T1000 (cell line): ENCODE measurements at regions not wholly inside any gene's neighbourhood (a gene's known extent, or its start where the extent isn't known, plus 50 kb on each side); places are given as distances from the start of the nearest gene placed in this dataset.
"Not testable (repeated sequence)": the region's sequence is repeated elsewhere in the genome, so short reads cannot be mapped to it uniquely, and the experiment has no call there.

Experiments used
- DNase-seq: peaks from one replicate; lab custom pipeline; 2025; ENCODE audit warnings: mixed read lengths; lab: John Stamatoyannopoulos, UW

DNA sequence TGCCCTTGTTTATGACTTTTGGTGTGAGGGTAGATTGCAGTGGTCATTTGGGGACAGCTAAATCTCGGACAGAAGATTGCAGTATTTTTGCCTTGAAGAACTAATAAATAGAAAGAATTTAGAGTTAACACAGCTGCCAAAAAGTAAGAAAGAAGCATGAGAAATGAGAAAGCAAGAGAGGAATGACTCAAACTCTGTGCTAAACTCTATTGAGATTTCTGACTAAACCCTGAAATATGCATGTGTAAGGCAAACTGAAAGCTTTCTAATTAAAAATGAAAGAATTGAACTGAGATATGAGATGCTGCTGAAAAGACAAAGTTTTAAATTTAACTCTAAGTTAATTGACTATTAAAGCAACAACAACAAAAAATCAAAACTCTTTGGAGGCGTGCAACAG lies 791.3 kb downstream of the RAB28 start:
- no peak for DNase-seq

DNA sequence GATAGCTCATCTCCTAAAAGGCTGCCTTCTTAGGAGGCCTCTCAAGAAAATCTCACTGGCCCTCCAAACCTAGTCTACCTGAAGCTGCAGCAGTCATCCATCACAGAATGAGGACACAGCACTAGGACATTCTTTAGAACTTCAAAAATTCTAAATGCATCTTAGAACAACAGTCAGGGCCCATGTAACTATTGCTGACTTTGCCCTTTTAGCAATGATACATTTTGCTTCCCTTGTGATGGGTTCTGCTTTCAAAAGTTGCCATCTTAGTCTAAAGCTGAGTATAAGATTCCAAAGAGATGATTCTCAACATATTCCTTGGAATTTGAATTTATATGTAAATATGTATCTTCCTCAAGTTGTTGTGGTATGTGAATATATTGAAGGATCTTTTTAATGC lies 793.0 kb downstream of the RAB28 start:
- DNase-seq: no peak

DNA sequence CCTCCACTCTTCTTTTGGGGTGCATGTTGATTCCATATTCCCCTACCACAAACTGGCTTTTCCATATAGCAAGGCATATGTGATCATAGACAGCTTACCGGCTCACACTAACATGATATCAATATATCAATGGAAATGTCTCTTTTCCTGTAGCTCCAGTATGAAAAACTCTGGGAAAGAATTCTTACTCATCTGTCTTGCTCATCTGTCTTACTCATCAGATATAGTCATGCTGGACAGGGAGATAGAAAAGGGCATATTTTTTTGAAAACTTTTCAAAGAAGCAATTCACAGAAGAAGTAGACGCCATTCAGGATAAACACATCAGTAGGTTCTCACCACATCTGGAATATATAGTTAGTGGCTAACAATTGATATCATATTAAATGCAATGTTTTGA lies 794.7 kb downstream of the RAB28 start:
- DNase-seq: no peak

DNA sequence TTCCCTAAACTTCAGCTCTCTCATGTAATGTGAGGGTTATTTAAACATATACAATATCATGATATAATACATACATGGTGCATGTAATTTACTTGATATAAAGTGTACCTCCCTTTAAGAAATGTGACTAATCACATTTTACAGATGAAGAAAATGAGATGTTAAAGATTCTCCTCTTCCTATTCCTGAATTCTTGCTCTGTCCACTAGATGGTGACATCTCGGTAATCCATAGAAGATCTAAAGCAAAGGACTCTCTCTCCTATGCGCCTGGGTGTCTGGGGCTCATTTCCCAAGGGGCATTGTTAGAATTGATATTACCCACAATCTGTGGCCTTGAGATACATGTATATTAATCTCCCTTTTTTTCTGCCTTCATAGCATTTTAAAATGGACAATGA lies 804.9 kb downstream of the RAB28 start:
- no peak for DNase-seq

DNA sequence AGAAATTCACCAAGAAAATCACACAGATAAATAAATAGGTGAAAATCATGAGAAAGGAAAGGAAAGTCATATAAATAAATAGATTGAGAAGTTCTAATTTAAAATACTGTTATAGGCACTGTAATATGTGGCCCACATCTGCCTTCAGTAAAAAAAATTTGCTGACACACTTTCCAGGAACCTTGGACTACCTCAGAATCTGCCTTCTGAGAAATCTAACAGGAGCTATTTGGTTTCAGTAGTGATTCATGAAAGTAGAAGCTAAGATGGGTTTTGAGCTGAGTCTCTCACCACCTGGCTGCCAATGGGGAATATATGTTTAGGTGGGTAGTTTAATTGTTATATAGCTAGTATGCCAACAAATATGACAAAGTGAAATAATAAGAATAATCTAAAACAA lies 810.0 kb downstream of the RAB28 start:
- DNase-seq: no peak

DNA sequence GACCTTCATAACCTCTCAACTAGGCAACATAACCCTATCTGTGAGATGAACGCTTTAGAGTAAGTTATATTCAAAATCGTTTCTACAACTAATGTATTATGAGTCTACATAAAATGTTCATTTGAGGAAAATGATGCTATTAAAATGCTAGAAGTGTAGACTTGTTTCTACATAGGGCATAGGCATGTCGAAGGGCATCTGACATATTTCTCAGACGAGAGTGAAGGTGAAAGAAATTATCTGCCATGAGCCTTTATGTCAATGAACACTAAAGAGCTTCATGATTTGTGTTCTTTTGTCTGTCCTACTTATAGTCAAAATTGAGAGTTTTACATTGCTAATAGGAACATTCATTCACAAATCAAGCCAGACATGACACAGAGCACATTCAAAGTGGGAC lies 811.8 kb downstream of the RAB28 start:
- no peak for DNase-seq

DNA sequence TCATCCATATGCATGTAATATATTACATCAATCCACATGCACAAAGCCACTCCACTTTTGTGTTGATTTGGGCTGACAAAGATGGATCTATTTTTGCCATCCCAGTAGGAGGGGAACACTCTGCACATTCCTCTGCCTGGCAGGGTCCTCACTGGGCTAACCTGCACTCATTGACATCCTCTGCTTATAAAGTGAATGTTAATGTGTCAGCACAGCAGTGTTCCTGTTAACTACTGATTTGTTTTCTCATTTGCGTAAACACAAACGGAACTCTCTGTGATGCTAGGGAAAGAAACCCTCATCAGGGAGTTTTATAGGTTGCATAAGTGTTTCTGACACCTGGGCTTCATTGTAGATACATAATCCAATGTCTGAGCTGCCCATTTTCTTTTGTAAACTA lies 826.0 kb downstream of the RAB28 start:
- DNase-seq: no peak

DNA sequence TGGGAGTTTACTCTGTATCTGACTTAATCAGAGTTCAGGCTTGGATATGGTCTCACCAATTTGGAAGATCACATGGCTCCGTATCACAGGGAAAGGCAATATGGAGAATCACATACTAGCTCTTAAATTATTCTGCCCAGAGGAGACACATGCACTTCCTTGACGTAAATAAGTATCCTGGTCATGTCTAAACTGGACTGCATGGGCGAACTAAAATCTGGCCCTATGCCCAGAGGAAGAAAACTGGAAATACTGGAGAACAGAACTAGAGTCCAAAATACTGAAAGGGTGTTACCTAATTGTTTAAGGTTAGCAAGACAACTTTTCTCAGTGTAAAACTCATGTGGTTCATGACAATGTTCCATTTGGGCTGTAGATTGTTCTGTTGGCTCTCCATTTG lies 832.3 kb downstream of the RAB28 start:
- no peak for DNase-seq

DNA sequence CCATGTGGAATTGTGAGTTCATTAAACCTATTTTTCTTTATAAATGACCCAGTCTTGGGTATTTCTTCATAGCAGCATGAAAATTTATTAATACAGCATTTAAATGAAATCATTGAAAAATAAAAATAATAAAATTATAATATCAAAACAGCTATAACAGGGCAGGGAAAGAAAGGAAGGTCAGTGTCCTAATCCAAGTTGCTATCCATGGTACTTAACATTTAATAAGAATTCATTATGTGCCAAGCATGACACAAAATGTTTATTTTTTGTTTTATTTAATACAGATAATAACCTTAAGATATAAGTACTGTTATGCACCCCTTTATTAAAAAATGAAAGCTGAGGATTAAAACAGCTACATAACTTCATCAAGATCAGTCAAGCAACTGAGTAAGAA lies 838.4 kb downstream of the RAB28 start:
- no peak for DNase-seq

DNA sequence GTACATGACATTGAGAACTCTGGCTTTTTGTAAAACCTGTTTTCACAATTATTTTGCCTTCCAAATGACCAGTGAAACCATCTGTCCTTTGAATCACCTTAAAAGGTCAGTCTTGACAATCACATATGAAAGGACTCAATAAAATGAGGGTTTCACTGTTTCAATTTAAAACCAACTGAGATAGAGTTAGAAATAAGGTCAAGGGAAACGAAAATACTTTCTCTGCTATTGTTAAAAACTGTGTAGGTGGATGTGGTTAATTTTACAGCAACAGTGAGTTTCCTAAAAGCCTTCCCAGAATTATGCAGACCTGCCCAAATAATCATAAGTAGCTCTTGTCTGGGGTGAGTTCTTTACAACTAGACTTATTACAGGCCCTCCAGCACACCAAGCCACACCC lies 839.9 kb downstream of the RAB28 start:
- no peak for DNase-seq

DNA sequence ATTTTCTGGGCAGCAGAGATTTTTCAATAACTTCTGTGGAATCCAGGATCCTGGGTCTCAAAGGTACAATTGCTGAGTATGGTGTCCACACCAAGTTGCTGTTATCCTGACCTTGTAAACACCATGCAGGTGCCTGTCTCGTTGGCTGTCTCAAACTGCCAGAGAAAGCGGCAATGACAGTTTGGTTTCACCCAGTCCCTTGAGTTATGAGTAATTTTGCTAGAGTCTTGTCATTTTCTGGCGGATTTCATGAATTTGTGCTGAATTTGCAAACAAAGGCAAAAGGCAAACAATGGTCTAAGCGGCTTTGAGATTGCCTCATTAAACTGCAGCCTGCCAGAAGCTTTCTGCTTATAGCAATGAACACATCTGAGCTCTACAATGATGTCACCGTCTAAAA lies 847.9 kb downstream of the RAB28 start:
- DNase-seq: no peak

DNA sequence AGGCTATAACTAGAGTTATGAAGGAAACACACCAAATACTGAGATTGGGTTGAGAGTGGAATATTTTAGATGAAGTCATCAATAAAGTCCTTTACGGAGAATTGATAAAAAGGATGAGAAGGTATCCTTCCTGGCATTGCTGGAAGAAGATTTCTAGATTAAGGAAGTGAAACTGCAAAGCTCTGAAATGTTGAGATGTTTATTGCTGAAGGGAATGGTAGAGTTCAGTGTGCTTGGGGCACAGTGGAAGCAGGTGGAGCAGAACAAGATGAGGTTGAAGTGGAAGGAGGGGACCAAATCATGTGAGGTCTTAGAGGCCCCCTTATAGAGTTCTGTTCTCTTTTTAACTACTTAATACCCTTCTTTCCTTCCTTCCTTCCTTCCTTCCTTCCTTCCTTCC lies 848.5 kb downstream of the RAB28 start:
- DNase-seq: no peak

DNA sequence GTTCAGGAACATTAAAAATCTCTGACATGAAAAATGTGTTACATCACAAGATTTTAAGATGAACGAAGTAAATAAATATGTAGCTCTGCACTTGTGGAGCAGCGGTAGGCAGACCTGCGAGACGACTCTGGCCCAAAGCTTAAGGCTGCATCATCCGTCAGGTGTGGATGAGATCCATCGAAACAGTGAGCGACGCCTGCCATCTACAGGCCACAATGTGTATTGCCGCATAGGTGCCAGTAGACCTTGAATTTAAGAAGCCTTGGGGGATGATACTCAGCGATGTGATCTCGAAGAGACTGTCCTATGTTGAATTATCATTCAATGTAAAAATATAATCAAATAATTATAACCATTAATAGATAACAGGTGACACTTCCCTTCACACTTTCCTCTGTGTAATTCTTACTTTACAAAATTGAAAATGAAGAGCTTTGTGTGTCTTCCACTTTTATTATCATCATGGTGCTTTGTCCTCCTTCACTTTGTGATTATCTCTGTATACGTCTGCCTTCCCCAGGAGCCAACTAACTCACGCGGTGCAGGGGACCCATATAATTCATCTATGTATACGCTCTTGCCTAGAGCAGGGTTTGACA lies 851.0 kb downstream of the RAB28 start:
- peak; percentile 80 for DNase-seq

DNA sequence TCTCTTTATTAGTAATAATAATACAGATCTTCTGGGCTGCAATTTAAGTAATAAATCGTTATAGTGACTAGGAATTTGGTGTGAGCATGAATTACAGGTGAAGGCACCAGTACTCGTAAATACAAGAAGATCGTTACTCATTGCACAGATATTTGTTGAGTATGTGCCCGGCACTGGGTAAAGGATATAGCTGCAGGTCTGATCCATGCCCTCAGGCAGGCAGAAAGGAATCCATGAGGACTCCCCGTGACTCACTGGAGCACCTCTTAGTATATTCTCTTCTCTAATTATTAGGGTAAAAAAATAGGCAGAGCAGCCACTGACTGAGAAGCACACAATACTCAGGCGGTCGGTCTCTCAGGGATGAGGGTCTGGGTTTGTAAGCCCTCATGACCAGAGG lies 868.3 kb downstream of the RAB28 start:
- DNase-seq: peak; percentile 68

DNA sequence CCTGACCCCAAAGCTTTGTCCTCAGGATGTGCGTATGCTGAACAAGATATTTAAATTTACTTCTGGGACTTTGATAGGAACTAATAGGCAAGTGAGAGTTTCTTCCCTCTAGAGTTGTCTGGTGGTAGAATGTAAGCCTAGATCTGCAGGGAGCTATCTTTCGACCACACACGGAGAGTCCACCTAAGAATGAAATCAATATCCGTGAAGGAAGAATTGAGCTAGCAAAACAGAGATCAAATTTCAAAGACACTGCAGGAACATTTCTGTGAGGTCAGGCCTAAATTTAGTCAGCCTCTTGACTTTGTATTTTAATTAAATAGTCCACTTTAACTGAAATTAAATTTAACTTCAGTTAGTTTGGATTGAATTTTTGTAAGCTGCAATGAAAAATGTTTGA lies 871.3 kb downstream of the RAB28 start:
- no peak for DNase-seq

DNA sequence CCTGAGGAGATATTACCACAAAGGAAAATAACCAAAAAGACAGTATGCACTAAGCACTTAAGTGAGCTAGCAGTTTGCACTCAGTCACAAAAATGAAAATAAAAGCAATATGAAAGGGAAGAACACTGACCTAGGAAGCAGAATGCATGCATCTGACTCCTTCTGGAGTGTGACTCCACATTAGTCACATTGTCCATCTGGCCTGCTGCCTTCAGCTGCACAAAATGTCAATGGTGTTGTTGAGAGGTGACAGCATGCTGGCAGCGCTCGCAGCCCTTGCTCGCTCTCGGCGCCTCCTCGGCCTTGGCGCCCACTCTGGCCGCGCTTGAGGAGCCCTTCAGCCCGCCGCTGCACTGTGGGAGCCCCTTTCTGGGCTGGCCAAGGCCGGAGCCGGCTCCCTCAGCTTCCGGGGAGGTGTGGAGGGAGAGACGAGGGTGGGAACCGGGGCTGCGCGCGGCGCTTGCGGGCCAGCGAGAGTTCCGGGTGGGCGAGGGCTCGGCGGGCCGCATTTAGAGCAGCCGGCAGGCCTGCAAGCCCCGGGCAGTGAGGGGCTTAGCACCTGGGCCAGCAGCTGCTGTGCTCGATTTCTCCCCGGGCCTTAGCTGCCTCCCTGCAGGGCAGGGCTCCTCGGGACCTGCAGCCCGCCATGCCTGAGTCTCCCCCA lies 874.8 kb downstream of the RAB28 start:
- DNase-seq: not testable (repeated sequence)

DNA sequence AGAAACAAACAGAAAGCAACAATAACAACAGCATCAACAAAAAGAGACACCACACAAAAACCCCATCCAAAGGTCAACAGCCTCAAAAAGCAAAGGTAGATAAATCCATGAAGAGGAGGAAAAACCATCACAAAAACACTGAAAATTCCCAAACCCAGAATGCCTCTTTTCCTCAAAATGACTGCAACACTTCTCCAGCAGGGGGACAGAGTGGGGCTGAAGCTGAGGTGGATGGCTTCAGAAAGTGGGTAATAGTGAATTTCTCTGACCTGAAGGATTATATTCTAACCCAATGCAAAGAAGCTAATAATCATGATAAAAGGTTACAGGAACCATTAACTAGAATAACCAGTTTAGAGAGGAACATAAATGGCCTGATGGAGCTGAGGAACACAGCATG lies 888.2 kb downstream of the RAB28 start:
- DNase-seq: no peak

DNA sequence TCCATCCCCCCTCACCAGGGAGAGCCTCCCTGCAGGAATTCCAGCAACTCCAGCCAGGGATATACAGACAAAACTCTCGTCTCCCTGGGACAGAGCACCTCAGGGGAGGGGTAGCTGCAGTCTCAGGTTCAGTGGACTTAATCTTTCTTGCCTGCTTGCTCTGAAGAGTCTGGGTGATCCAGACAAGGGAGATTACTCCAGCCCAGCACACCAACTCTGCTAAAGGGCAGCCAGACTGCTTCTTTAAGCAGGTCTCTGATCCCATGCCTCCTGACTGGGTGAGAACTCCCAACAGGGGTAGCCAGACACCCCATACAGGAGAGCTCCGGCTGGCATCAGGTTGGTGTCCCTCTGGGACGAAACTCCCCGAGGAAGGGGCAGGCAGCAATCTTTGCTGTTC lies 888.7 kb downstream of the RAB28 start:
- no peak for DNase-seq

DNA sequence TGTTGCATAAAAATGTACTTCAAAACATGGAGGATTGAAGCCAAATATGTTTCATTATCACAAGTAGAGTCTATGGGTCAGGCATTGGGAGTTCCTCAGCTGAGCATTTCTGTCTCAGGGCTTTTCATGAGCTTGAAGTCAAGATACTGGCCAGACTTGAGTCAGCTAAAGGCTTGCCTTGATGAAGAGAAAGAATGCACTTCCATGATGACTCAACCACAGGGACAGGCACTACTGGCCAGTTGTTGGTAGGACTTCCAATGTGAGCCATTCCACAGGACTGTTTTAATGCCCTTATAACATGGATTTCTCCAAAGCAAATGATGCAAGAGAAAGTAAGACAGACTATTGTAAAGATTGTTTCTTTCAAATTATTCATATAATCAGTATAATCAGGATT lies 895.6 kb downstream of the RAB28 start:
- DNase-seq: no peak

DNA sequence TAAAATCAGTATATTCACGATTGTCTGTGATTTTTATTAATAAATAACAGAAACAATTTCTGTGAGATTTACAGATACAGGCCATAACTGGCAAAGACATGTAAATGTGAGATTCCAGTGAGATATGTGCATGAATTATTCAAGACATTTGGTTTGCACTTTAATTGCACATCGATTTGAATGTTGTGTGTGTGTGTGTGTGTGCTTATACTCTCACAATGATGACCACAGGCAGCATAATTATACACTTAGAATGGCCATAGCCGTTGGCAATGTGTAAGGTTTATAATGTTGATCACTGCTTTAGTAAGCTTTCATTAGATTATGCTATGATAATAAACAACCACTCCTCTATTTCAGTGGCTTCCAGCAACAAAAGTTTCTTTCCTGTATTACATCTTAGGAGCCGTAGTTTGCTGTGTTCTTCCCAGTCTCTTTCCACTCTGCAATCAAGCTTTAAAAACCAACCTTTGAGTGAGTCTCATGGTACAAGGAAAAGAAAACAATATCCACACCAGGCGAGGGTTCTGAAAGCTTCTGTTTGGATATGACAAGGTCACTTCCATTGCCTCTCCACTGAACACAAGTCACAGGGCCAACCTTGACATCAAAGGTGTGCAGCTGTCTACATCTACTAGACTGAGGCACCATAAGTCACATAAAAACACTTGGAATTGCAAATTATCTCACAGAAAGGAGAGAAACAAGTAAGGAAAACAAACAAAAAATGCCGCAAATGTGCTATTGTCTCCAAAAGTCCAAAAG lies 897.7 kb downstream of the RAB28 start:
- DNase-seq: no peak

DNA sequence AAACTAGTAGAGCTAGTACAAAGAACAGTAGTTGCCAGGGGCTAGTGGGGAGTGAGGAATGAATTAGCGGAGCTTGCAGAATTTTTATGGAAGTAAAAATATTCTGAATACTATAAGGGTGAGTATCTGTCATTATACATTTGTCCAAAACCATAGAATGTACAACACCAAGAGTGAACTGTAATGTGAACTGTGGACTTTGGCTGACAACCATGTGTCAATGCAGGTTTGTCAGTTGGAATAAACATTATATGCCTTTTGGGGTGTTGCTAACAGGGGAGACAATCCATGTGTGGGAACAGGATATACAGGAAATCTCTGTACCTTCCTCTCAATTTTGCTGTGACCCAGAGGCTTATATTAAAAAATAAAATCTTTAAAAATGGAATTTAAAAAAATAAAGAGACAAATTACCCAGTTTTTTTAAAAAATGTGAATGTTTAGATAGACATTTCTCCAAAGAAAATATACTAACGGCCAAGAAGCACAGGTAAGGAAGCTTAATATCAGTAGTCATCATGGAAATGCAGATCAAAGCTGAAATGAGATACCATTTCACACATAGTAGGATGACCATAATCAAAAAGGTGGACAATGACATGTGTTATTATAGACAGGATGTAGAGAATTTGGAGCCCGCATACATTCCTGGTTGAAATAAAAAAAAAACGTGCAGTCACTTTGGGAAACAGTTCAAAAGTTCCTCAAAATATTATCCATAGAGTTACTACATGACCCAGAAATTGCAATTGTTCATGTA lies 899.8 kb downstream of the RAB28 start:
- DNase-seq: no peak

DNA sequence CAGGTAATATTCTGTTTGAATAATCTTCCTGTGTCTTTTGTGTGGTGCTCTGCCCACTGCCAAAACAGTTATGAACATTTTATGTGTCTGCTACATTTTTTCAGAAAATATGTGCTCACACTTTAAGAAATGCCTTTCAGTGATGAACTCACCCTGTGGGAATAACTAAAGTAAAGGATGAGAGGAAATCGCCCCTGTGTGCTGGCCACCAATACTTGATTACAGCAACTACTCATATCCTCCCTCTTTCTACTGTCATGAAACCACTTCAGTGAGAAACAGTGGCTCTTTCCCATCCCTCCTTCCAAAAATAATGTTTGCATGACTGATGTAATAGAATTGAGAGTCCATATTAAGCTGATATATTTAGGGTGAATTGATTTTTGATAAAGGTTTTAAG lies 900.9 kb downstream of the RAB28 start:
- no peak for DNase-seq

DNA sequence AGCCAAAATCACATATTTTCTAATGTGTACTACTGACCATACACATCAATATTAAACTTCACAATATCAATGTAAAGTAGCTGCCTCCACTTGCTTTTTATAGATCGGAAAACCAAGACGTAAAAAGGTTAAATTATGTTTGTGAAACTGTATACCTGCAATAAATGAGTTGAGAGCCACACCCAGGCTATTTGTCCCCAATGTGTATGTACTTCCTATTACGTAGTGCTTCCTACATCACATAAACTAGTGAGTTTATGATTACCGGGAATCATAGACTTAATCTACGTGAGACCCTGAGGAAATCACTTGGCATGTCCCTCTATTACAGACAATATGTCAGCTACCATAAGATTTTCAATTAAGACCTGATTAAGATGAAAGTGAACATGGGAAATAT lies 903.4 kb downstream of the RAB28 start:
- no peak for DNase-seq
